UCSD-AML1 (cell line): ENCODE measurements at regions not wholly inside any gene's neighbourhood (a gene's known extent, or its start where the extent isn't known, plus 50 kb on each side); places are given as distances from the start of the nearest gene placed in this dataset.

ENCODE experiments used
- DNase-seq: peaks from one replicate; lab custom pipeline; 2025; ENCODE audit not compliant: unreplicated experiment; lab: John Stamatoyannopoulos, UW

DNA sequence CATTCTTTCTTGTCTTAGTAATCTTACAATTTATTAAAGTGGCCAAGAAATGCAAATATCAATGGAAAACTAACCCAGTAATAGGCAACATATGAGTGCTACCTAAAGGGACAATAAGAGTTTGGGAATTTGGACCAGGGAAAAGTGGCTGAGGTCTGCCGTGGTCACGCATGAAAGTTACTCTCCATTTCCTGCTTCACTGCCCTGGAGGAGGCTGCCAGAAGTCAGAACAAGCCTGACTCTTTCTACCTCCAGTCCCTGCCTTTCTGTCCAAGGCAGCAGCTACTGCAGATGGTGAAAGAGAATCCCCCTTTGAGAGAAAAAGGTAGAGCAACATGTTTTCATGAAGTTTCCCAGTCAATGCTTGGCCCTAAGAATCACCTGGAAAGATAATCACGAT is 201.1 kb upstream of the ARGLU1 start:
- no peak for DNase-seq

- DNase-seq = no peak
Measured at GRCh38 chr13:106762708-106763107, 194.8 kb upstream of the ARGLU1 start.

GRCh38 chr13:106756446-106756845 is 188.5 kb upstream of the ARGLU1 start:
- DNase-seq = no peak

DNA sequence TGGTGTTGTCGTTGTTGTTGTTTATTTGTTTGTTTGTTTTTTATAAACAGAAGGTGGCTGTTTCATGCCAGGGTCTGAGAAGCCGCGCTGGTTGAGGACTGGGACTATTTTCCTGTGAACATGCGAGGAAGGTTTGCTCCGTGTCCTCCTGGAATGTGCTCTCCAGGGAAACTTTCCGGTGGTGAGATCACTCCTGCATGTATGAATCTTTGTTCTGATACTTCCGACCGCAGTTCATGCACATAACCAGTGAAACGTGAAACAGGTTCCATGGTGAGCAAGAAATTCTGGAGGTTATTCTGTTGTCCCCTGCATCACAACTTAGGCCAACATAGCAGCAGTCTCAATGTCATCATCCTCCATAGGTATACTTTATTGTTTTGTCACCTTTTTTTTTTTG is 187.6 kb upstream of the ARGLU1 start:
- DNase-seq = no peak

DNA sequence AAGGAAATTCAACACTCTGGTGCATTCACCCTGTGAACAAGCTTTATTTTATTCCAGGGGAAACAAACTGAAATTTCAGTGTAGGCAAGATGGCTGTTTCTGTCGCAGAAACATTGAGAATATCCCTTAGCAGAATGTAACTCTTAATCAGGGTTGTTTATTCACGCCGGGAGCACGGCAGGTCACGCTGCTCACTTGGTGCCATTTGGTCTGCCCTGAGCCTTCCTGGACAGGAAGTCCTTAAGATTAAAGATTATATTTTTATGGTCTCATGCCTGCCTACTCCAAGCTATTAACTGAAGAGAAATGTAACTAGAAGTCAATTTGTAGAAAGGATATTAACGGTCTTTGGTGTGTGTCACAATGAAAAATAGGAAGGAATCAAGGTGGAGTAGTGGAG is 185.3 kb upstream of the ARGLU1 start:
- no peak for DNase-seq

DNA sequence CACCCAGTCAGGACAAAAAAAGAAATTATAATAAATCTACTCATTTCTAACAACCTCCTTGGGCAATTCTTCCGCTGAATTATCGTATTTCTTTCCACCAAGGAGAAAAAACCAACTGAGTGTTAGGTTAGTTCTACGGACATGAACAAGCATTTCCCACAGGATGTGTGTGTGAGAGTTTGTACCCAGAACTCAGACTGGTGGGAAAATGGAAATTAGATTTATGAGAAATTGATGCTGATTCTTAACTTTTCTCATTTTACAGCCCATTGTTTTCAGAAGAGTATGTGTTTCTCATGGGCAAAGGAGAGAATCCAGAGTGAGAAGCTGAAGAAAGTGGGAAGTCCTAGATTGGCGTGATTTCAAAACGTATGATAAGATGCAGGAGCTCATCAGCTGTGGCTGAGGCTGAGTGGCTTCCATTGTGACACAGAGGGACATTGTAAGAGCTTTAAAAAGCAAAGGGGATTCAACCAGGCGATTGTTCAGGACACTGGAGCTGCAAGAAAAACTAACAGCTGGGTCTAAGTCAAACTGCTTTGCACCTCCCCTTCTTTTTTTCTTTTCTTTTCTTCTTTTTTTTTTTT is 184.7 kb upstream of the ARGLU1 start:
- no peak for DNase-seq

- no peak for DNase-seq
Measured at GRCh38 chr13:106748785-106749184, 180.8 kb upstream of the ARGLU1 start.

GRCh38 chr13:106744516-106744915 is 176.6 kb upstream of the ARGLU1 start:
- DNase-seq = no peak

- no peak for DNase-seq
Measured at GRCh38 chr13:106738186-106738678, 170.3 kb upstream of the ARGLU1 start.

GRCh38 chr13:106736941-106737340 is 169.0 kb upstream of the ARGLU1 start:
- DNase-seq = no peak

- DNase-seq = no peak
Measured at GRCh38 chr13:106734198-106734597, 166.3 kb upstream of the ARGLU1 start.

GRCh38 chr13:106723036-106723435 is 155.1 kb upstream of the ARGLU1 start:
- no peak for DNase-seq

DNA sequence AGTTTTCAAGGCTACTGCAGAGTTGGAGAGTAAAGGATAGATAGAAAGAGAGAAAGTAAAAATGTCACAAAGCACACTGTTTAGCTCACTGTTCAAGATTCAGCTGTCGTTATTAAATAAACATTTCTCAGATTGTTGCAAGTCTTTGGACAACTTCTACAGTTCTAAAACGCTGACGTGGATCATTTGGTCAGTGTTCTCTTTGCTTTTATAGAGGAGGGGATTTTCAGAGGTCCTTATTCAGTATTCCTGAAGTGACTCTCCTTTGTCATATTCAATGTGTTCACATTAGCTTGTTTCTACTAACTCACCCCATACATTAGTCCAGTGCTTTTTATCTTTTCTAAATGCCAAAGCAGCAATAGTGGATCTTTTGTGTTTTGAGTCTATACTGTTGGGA is 154.7 kb upstream of the ARGLU1 start:
- no peak for DNase-seq

- DNase-seq = no peak
Measured at GRCh38 chr13:106721599-106721998, 153.7 kb upstream of the ARGLU1 start.

DNA sequence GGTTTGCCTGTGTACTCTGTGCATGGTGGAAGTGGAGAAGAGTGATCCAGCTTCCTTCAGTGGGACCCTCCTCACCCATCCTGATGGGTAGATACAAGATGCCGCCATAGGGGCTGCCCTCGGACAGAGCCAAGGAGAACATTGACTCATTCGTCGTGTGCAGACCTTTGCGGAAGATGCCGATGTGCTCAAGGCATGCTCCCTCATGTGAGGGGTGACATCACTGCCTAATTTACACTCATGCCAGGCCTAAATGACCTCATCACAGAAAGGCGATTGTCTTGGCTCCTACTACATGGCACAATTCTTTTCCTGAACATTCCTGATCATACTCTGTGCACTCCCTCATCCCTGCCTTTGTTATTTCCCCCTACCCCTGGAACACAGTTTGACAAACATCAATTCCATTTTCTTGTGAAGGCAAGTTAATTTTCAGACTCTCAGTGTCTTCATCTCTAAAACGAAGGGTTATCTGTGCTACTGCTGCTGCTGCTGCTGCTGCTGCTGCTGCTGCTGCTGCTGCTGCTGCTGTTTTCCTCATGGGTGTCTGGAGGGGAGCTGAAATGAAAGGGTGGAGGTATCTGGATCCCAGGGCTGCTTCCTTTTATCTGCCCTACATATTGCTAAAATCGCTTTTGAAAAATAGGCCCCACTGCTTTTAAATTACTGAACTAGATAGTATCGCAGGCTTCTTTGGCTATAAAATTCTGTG is 146.5 kb upstream of the ARGLU1 start:
- DNase-seq = no peak

- DNase-seq = no peak
Measured at GRCh38 chr13:106712381-106712780, 144.4 kb upstream of the ARGLU1 start.

- no peak for DNase-seq
Measured at GRCh38 chr13:106710266-106710665, 142.3 kb upstream of the ARGLU1 start.

DNA sequence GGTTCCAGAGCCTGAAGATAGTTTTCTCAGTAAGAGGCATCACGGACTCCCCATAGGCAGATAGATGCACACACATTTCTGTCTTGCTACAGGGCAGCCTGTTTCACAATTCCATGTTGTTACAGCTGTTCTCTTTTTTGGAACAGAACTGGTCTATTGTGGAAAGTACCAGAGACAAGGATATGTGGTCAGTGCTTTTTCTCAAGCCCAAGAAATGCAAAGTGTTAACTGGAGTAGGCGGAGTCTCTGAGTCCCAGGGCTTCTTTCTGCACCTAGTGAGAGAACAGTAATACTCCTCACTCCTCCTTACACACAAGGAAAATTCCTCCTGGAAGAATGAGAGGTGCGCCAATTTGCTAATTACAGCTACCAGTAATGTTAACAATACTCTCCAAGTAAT is 141.6 kb upstream of the ARGLU1 start:
- DNase-seq = no peak

DNA sequence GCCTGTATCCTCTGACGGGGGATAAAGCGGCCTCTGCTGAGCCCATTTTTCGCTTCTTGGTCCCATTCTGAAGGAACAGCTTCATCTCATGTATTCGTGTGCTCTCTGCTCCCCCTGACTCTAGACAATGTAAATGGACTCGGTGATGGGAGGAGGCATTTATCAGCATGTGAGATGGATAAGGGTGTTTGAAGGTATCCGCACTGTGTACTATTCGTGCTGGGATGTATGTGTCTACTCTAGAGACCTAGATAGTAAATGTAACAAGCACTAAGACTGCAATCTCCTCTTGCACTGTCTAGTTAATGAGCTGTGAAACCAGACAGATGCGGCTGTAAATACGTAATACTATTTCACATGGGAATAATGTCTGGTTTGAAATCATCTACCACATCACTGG is 134.6 kb upstream of the ARGLU1 start:
- no peak for DNase-seq

DNA sequence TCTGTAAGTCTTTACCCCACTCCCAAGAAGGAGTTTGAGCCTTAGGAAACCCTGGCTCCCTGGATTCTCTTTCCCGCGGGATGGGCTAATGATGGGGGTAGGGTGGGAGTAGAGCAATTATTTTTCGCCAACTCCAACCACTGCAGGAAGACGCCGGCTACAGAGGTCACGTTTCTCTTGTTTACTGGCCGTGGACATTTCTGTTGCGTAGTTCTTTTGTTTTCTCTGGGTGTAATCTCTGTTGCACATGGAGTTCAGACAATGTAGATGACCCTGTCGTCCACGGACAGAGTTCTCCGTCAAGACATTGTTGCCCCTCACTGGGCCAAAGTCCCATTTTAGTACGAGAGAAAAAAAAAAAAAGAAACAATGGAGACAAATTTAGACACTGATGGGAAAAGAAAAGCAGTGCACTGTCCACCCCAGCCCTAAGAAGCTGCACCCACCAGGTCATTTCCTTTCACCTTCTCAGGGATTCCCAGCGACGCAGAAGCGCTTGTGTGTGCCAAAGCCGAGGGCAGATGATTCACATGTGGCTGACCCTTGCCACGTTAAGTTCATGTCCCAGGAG is 133.9 kb upstream of the ARGLU1 start:
- DNase-seq = no peak

DNA sequence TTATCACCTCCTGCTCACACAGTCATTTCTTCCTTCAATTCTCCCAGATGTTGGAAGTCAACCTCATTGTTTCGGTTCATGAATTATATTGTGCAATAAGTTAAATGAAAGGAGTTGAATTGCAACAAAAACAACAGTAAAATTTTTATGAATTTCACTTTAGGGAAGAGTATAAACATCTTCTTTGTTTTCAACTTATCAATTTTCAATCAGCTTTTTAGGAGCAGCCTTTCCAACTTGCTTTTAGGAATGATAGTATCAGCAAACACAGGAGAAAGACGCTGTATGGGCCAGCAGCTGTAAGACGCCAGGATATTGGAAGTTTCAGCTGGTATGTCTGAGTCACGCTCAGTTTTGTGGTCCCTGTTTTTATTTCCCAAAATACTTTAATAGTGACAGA is 132.5 kb upstream of the ARGLU1 start:
- DNase-seq = no peak

DNA sequence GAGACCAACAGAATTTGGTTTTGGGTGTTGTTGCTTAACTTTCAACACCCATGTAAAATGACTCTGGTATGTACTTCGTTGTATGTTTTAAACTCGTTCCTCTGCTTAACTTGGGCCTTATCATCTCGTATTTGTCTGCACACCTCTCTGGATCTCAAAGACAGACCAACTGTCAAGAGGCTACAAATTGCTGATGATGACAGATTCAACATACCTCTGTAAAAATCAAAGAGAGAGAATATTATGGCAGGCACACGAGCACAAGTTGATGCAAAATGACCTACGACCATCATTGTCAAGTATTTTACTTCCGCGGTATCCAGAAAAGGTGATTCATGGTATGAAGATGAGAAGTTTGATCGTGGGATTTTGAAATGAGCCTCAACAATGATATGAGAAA is 132.1 kb upstream of the ARGLU1 start:
- no peak for DNase-seq

- no peak for DNase-seq
Measured at GRCh38 chr13:106699311-106699710, 131.4 kb upstream of the ARGLU1 start.
